Stimulated activated CD4-positive, alpha-beta T cell treated with anti-CD3 and anti-CD28 coated beads, Interleukin-4, amount 100 ng/mL, for 48 hours (primary cell): ENCODE measurements at regions not wholly inside any gene's neighbourhood (a gene's known extent, or its start where the extent isn't known, plus 50 kb on each side); places are given as distances from the start of the nearest gene placed in this dataset.
A peak's percentile ranks its signal among the peaks of the same experiment; 100 is the strongest.

Experiments
- DNase-seq, 2 donors: peaks; one replicate each; pipeline ENCODE4 v3.0.0-alpha.2; 2020; ENCODE audit warnings: low read depth in 2 of 2

GRCh38 chr19:28884786-28885476 lies 328.0 kb downstream of the UQCRFS1 start:
- no peak for DNase-seq

- no peak for DNase-seq
Observed at GRCh38 chr19:28883241-28883693, 329.7 kb downstream of the UQCRFS1 start.

- no peak for DNase-seq
Observed at GRCh38 chr19:28882818-28883217, 330.1 kb downstream of the UQCRFS1 start.

- DNase-seq: no peak
Observed at GRCh38 chr19:28881616-28882015, 331.3 kb downstream of the UQCRFS1 start.

- DNase-seq: no peak
Observed at GRCh38 chr19:28880735-28881401, 332.1 kb downstream of the UQCRFS1 start.

GRCh38 chr19:28878862-28879566 lies 333.9 kb downstream of the UQCRFS1 start:
- peak; percentile 26 to 60 for DNase-seq

- DNase-seq: no peak
Observed at GRCh38 chr19:28876609-28877123, 336.3 kb downstream of the UQCRFS1 start.

GRCh38 chr19:28874742-28875141 lies 338.2 kb downstream of the UQCRFS1 start:
- DNase-seq: no peak

- no peak for DNase-seq
Observed at GRCh38 chr19:28873301-28873700, 339.6 kb downstream of the UQCRFS1 start.

GRCh38 chr19:28871099-28871725 lies 341.7 kb downstream of the UQCRFS1 start:
- DNase-seq: no peak

GRCh38 chr19:28869459-28869858 lies 343.5 kb downstream of the UQCRFS1 start:
- DNase-seq: no peak

GRCh38 chr19:28868836-28869235 lies 344.1 kb downstream of the UQCRFS1 start:
- no peak for DNase-seq

GRCh38 chr19:28867978-28868377 lies 345.0 kb downstream of the UQCRFS1 start:
- no peak for DNase-seq

GRCh38 chr19:28864577-28865042 lies 348.3 kb downstream of the UQCRFS1 start:
- no peak for DNase-seq

GRCh38 chr19:28864024-28864503 lies 348.9 kb downstream of the UQCRFS1 start:
- no peak for DNase-seq

- no peak for DNase-seq
Observed at GRCh38 chr19:28862238-28862637, 350.7 kb downstream of the UQCRFS1 start.

- DNase-seq: no peak
Observed at GRCh38 chr19:28859811-28860210, 353.1 kb downstream of the UQCRFS1 start.

GRCh38 chr19:28858933-28859332 lies 354.0 kb downstream of the UQCRFS1 start:
- no peak for DNase-seq

GRCh38 chr19:28857967-28858366 lies 355.0 kb downstream of the UQCRFS1 start:
- no peak for DNase-seq

GRCh38 chr19:28855216-28855615 lies 357.7 kb downstream of the UQCRFS1 start:
- no peak for DNase-seq

GRCh38 chr19:28847468-28847867 lies 365.5 kb downstream of the UQCRFS1 start:
- no peak for DNase-seq
